KOPT-K1 (cell line): ENCODE measurements at regions not wholly inside any gene's neighbourhood (a gene's known extent, or its start where the extent isn't known, plus 50 kb on each side); places are given as distances from the start of the nearest gene placed in this dataset.

Experiments
- H3K27ac ChIP-seq: fragments of 200-600 bp; sonication (generic); 2 replicates; pipeline ENCODE4 v1.5.1; 2016; ENCODE audit warnings: antibody characterized with exemption, mild to moderate bottlenecking, low read depth, low read length; ENCODE audit not compliant: poor library complexity, severe bottlenecking
- H3K36me3 ChIP-seq: fragments of 200-600 bp; sonication (generic); 2 replicates; pipeline ENCODE4 v1.5.1; 2017; ENCODE audit warnings: antibody characterized with exemption, mild to moderate bottlenecking, low read length, moderate library complexity; ENCODE audit not compliant: insufficient read depth
- H3K9me3 ChIP-seq: fragments of 200-600 bp; sonication (generic); 2 replicates; pipeline ENCODE4 v1.5.1; 2017; ENCODE audit warnings: antibody characterized with exemption, low read length, mild to moderate bottlenecking; ENCODE audit not compliant: insufficient read depth, poor library complexity, severe bottlenecking

- Histone ChIP-seq H3K9me3 (no peaks in the 10 kb centered on the region), H3K27ac (no peak overlapping the region), H3K36me3 (no peaks in the 10 kb centered on the region)
Observed at GRCh38 chr6:100998111-100998510, 117.0 kb upstream of the ASCC3 start.

DNA sequence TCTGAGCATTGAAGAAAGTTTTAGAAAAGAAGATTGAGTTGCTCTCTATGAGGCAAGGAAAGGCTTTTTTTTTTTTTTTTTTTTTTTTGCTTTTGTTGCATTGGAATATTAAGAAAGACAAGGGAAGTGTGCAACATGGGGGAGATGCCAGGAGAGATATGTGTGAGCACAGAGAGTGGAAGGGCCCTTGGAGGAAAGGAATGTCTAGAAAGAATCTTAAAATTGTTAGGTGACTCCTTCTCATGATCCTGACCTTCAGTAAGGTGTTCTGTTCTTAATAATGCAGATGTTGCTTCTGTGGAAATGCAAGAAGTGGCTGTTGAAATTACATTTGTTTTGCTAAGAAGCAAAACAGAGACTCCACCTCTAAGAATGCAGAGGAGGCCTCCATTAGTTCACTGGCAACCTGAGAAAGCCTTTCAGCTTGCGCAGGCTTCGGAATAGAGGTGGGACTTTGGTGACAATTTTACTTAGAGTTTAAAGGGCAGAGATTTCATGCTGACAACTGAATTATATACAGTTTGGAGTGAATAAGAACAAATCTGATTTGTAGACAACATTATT is 118.0 kb upstream of the ASCC3 start:
- no peaks in the 10 kb centered on the region for H3K36me3 ChIP-seq
- H3K9me3 ChIP-seq: no peaks in the 10 kb centered on the region
- no peak overlapping the region for H3K27ac ChIP-seq

DNA sequence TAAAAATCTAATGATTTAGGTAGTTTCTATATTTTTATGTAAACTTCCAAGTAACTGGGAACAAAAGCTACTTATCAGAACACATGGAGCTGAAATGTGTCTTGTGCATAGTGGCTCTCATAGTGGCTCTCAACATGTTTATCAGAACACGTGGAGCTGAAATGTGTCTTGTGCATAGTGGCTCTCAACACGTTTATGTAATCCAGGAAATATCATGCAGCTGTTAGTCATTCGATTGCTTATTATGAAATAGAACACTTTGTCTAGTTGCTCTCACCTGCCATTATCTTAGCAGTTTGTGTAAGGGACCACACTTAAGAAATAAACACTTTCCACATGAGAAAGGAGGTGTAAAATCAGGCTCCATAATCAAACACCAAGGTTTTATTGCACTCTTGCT is 119.2 kb upstream of the ASCC3 start:
- Histone ChIP-seq H3K27ac (no peak overlapping the region), H3K36me3 (no peaks in the 10 kb centered on the region), H3K9me3 (no peaks in the 10 kb centered on the region)

GRCh38 chr6:101001012-101001411 is 119.9 kb upstream of the ASCC3 start:
- H3K27ac ChIP-seq: no peak overlapping the region
- H3K9me3 ChIP-seq: no peaks in the 10 kb centered on the region
- no peaks in the 10 kb centered on the region for H3K36me3 ChIP-seq

- no peaks in the 10 kb centered on the region for H3K9me3 ChIP-seq
- no peaks in the 10 kb centered on the region for H3K36me3 ChIP-seq
- no peak overlapping the region for H3K27ac ChIP-seq
Observed at GRCh38 chr6:101001607-101002006, 120.5 kb upstream of the ASCC3 start.

DNA sequence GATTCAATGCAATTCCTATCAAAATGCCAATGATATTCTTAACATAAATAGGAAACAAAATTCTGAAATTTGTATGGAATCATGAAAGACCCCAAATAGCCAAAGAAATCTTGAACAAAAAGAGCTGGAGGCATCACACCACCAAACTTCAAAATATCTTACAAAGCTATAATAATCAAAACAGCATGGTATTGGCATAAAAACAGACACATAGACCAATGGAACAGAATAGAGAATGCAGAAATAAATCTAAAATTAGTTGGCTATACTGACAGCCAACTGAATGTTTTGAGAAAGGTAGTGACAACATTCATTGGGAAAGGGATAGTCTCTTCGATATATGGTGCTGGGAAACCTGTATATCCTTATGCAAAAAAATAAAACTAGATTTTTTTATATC is 121.9 kb upstream of the ASCC3 start:
- Histone ChIP-seq H3K9me3 (no peaks in the 10 kb centered on the region), H3K36me3 (no peaks in the 10 kb centered on the region), H3K27ac (no peak overlapping the region)

- Histone ChIP-seq H3K36me3 (no peaks in the 10 kb centered on the region), H3K9me3 (peaks cover 4% of the 10 kb centered on the region), H3K27ac (peak overlapping the region; percentile 64)
Observed at GRCh38 chr6:101011186-101011585, 130.1 kb upstream of the ASCC3 start.

DNA sequence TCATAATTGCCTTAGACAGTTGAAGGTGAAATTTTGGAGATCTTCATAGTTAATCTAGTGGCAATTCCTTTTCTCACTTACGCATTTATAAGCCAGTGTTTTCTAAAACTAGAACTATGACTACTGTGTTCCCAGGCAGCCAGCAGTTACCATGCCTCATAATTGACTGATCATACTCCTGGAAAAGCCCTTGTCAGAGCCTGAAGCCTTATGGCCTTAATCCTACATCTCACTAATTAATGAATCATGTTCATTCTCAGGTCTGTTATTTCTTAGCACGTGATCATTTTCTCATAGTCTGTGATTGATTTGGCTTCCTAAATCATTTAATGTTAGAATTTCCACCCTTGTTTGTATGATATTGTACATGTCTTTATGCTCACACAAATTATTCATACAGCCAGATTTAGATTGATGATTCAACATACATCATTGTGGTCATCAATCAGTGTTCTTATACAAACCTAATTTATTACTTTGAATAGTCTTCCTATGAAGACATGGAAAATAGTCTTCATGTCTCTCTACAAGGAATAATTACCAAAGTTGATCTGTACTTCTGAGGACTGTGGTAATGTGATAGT is 132.6 kb upstream of the ASCC3 start:
- Histone ChIP-seq H3K36me3 (no peaks in the 10 kb centered on the region), H3K9me3 (peaks cover 4% of the 10 kb centered on the region), H3K27ac (peak overlapping the region; percentile 33)

- H3K27ac ChIP-seq: no peak overlapping the region
- peaks cover 2% of the 10 kb centered on the region for H3K9me3 ChIP-seq
- H3K36me3 ChIP-seq: no peaks in the 10 kb centered on the region
Observed at GRCh38 chr6:101015541-101015940, 134.4 kb upstream of the ASCC3 start.

- no peaks in the 10 kb centered on the region for H3K36me3 ChIP-seq
- no peak overlapping the region for H3K27ac ChIP-seq
- no peaks in the 10 kb centered on the region for H3K9me3 ChIP-seq
Observed at GRCh38 chr6:101016163-101016562, 135.0 kb upstream of the ASCC3 start.

DNA sequence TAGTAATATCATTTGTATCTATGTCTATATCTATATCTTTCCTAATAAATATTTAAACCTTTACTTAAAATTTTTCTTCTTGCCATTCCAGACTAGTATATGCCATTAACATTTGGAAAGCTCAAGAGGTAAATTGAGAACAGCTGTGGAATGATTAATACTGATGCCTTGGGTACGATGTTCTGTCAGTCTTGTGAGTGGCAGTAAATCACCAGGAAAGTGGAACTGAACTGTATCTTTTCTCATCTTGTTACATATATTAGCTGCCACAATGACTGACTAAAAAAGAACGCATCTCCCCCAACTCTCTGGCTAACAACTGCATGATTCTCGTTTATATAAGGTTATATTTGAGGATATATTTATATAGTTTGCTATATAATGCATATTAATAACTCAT is 137.0 kb upstream of the ASCC3 start:
- H3K9me3 ChIP-seq: no peaks in the 10 kb centered on the region
- H3K36me3 ChIP-seq: no peaks in the 10 kb centered on the region

DNA sequence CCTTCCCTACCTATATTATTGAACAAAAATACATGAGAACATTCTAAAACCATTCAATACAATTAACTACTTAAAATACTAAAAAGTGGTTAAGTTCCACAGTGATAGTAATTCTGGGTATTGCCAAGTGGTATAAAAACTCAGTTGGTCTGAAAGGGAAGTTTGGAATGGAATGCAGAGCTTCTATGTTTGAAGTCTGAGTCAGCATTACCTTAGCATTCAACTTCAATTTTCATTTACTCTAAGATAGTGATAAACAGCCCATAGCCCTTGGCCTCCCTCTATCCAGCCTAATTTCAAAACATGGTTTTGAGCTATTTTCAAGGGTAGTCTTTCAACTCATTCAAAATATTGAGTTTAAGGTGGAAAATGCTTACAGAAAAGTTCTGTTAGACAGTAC is 140.4 kb upstream of the ASCC3 start:
- peaks cover 2% of the 10 kb centered on the region for H3K9me3 ChIP-seq

More for the DNA sequence above, 137.0 kb upstream of the ASCC3 start:
- no peak overlapping the region for H3K27ac ChIP-seq

DNA sequence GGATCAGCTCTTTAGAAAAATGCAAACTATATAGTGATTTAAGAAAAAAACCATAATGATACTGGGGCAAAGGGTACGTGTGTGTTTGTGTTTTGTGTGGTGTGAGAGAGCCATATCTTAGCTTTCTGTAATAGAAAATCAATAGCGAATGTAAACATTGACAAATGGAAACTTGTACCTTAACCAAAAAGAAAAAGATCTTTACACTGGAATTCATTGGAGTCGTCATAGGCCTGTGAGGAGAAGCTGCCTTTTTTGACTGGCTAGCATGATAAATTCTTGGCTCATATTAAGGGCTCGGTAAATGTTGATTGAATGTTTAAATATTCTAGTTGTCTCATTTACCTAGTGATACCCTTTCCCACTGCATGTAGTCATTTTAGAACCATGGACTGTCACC is 161.8 kb upstream of the ASCC3 start:
- Histone ChIP-seq H3K9me3 (no peaks in the 10 kb centered on the region), H3K27ac (no peak overlapping the region), H3K36me3 (no peaks in the 10 kb centered on the region)

More for the DNA sequence above, 140.4 kb upstream of the ASCC3 start:
- H3K36me3 ChIP-seq: no peaks in the 10 kb centered on the region
- H3K27ac ChIP-seq: no peak overlapping the region

GRCh38 chr6:101058296-101058695 is 177.2 kb upstream of the ASCC3 start:
- peaks cover 10% of the 10 kb centered on the region for H3K9me3 ChIP-seq
- H3K27ac ChIP-seq: no peak overlapping the region
- H3K36me3 ChIP-seq: no peaks in the 10 kb centered on the region

GRCh38 chr6:101066481-101066880 is 185.4 kb upstream of the ASCC3 start:
- no peaks in the 10 kb centered on the region for H3K9me3 ChIP-seq
- H3K27ac ChIP-seq: no peak overlapping the region
- H3K36me3 ChIP-seq: no peaks in the 10 kb centered on the region

- H3K27ac ChIP-seq: no peak overlapping the region
- H3K9me3 ChIP-seq: no peaks in the 10 kb centered on the region
- no peaks in the 10 kb centered on the region for H3K36me3 ChIP-seq
Observed at GRCh38 chr6:101069191-101069795, 188.2 kb upstream of the ASCC3 start.
